HG03521 (cell line): ENCODE measurements at regions not wholly inside any gene's neighbourhood (a gene's known extent, or its start where the extent isn't known, plus 50 kb on each side); places are given as distances from the start of the nearest gene placed in this dataset.
"Not testable (repeated sequence)": the region's sequence is repeated elsewhere in the genome, so short reads cannot be mapped to it uniquely, and the experiment has no call there.

Experiments used
- ATAC-seq: cut with Tn5 transposase; IDR thresholded peaks from one replicate; pipeline ENCODE4 v1.9.1; 2021; ENCODE audit warnings: mild to moderate bottlenecking, moderate library complexity; ENCODE audit not compliant: unreplicated experiment

- ATAC-seq: no peak
Measured at GRCh38 chr20:53872561-53873229, 197.7 kb downstream of the BCAS1 start.

GRCh38 chr20:53872081-53872541 lies 198.3 kb downstream of the BCAS1 start:
- ATAC-seq: no peak

- no peak for ATAC-seq
Measured at GRCh38 chr20:53871541-53871940, 198.9 kb downstream of the BCAS1 start.

- ATAC-seq: no peak
Measured at GRCh38 chr20:53870426-53871315, 199.7 kb downstream of the BCAS1 start.

GRCh38 chr20:53869466-53870258 lies 200.7 kb downstream of the BCAS1 start:
- peak; percentile 57 for ATAC-seq

- no peak for ATAC-seq
Measured at GRCh38 chr20:53867741-53868351, 202.5 kb downstream of the BCAS1 start.

GRCh38 chr20:53866794-53867740 lies 203.3 kb downstream of the BCAS1 start:
- peak; percentile 42 for ATAC-seq

GRCh38 chr20:53865901-53866793 lies 204.2 kb downstream of the BCAS1 start:
- ATAC-seq: no peak

GRCh38 chr20:53864765-53865683 lies 205.4 kb downstream of the BCAS1 start:
- ATAC-seq: not testable (repeated sequence)

GRCh38 chr20:53863923-53864641 lies 206.3 kb downstream of the BCAS1 start:
- not testable (repeated sequence) for ATAC-seq

GRCh38 chr20:53863535-53863922 lies 206.9 kb downstream of the BCAS1 start:
- ATAC-seq: not testable (repeated sequence)

GRCh38 chr20:53863039-53863438 lies 207.4 kb downstream of the BCAS1 start:
- ATAC-seq: not testable (repeated sequence)

- not testable (repeated sequence) for ATAC-seq
Measured at GRCh38 chr20:53862490-53862889, 207.9 kb downstream of the BCAS1 start.

- not testable (repeated sequence) for ATAC-seq
Measured at GRCh38 chr20:53862136-53862397, 208.3 kb downstream of the BCAS1 start.

GRCh38 chr20:53859684-53860083 lies 210.7 kb downstream of the BCAS1 start:
- ATAC-seq: no peak

GRCh38 chr20:53859009-53859408 lies 211.4 kb downstream of the BCAS1 start:
- not testable (repeated sequence) for ATAC-seq

- not testable (repeated sequence) for ATAC-seq
Measured at GRCh38 chr20:53858516-53858915, 211.9 kb downstream of the BCAS1 start.
